PFSK-1 (cell line): ENCODE measurements at regions not wholly inside any gene's neighbourhood (a gene's known extent, or its start where the extent isn't known, plus 50 kb on each side); places are given as distances from the start of the nearest gene placed in this dataset.
A peak's percentile ranks its signal among the peaks of the same experiment; 100 is the strongest.

Experiments used
- FOXP2 ChIP-seq: optimal IDR thresholded peaks from 2 replicates; pipeline ENCODE3; 2011; ENCODE audit warnings: borderline replicate concordance, control low read depth, inconsistent platforms; ENCODE audit not compliant: insufficient read depth; ENCODE audit errors: extremely low read length, extremely low read depth
- POLR2AphosphoS5 ChIP-seq: IDR thresholded peaks from 2 replicates; pipeline ENCODE4 v1.6.1; 2012; ENCODE audit warnings: low read depth, mild to moderate bottlenecking, control low read depth, low read length, moderate library complexity
- SIN3A ChIP-seq: IDR thresholded peaks from 2 replicates; pipeline ENCODE4 v1.6.1; 2012; ENCODE audit warnings: mild to moderate bottlenecking, low read length, moderate library complexity, borderline replicate concordance; ENCODE audit not compliant: insufficient read depth
- TAF1 ChIP-seq: IDR thresholded peaks from 2 replicates; pipeline ENCODE4 v1.6.1; 2012; ENCODE audit warnings: low read length, control low read depth, borderline replicate concordance; ENCODE audit not compliant: insufficient read depth
- TF ChIP-seq, protein P1 (sequence below), 2 experiments: IDR thresholded peaks; 2 replicates each; pipeline versions ENCODE4 v1.6.1 to v1.8.0; 2011 to 2012; ENCODE audit warnings: low read depth in 2 of 2, low read length in 2 of 2, control low read depth in 1 of 2, inconsistent platforms in 1 of 2, mild to moderate bottlenecking in 1 of 2, moderate library complexity in 1 of 2; ENCODE audit not compliant: insufficient read depth in 1 of 2

DNA sequence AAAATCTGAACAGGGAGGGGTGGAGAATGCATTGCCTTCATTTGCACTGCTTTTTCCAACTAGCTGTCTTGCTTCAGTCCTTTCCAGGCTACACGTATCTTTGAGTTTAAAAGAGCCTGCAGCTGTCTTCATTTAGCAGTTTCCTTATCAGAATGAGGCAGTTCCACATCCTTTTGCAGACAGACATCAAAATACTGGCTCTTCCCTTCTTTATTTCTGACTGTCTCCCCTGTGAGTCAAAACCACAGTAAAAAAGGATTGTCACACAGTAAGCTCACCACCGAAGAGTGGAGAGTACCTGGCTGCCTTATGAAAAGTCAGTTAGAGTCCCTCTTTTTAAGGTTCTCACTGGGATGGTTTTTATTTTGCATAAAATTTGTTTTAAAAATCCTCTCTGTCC lies 205.5 kb upstream of the CD96 start:
- TF ChIP-seq POLR2AphosphoS5 = no peak
- no peak for TF ChIP-seq FOXP2

DNA sequence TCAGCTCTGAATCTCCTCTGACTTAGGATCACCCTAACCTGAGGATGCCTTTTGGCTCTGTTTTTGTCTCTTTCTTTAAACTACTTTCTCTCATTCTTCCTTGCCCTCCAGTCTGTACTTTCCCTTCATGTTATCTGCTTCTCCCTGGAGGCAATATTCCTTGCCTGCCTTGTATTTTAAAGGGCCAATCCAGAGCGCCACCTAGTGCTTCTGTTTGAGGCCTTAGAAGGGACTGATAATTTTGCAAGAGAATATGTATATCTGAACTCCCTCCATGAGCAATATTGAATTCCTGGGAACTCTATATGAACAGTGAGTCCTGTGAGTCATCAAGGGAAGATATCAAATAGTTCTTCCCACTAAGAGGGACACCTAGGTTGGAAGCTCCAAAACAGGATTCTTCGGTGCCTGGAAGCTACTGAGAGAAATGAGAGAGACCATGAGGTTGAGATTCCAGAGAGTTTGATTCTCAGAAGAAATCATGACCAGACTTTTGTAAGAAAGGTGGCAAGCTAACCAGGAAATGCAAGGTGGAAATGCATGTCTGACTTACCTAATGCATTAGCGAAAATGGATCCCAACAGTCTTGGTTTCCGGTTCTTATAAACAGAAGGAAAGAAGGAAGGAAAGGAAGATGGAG lies 203.8 kb upstream of the CD96 start:
- TF ChIP-seq FOXP2 (no peak), SIN3A (no peak), TAF1 (no peak), POLR2AphosphoS5 (no peak)
- TF ChIP-seq, protein P1, sequence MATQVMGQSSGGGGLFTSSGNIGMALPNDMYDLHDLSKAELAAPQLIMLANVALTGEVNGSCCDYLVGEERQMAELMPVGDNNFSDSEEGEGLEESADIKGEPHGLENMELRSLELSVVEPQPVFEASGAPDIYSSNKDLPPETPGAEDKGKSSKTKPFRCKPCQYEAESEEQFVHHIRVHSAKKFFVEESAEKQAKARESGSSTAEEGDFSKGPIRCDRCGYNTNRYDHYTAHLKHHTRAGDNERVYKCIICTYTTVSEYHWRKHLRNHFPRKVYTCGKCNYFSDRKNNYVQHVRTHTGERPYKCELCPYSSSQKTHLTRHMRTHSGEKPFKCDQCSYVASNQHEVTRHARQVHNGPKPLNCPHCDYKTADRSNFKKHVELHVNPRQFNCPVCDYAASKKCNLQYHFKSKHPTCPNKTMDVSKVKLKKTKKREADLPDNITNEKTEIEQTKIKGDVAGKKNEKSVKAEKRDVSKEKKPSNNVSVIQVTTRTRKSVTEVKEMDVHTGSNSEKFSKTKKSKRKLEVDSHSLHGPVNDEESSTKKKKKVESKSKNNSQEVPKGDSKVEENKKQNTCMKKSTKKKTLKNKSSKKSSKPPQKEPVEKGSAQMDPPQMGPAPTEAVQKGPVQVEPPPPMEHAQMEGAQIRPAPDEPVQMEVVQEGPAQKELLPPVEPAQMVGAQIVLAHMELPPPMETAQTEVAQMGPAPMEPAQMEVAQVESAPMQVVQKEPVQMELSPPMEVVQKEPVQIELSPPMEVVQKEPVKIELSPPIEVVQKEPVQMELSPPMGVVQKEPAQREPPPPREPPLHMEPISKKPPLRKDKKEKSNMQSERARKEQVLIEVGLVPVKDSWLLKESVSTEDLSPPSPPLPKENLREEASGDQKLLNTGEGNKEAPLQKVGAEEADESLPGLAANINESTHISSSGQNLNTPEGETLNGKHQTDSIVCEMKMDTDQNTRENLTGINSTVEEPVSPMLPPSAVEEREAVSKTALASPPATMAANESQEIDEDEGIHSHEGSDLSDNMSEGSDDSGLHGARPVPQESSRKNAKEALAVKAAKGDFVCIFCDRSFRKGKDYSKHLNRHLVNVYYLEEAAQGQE (IDR thresholded peaks at IDR 0.05; ENCODE audit: insufficient read depth in 1 of 2, low read depth in 2 of 2, low read length in 2 of 2) = no peak

DNA sequence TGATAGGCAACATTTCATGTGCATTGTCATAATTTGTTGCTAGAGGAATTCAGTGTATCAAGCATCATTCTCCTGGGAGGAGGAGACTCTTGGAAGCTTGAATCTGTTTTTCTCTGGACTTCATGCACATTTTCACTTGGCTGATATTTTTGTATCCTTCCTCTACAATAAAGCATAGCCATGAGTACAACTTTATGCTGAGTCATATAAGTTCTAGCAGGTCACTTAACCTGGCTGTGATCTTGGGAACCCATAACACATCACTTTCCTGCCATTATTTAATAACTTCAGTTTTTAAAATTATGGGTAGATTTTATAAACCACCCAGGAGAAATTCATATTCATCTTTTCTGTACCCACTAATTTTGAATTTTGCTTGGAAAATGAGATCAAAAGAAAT lies 203.0 kb upstream of the CD96 start:
- TF ChIP-seq, protein P1 (IDR thresholded peaks at IDR 0.05; ENCODE audit: insufficient read depth in 1 of 2, low read depth in 2 of 2, low read length in 2 of 2) = no peak
- TF ChIP-seq POLR2AphosphoS5 = no peak
- TF ChIP-seq TAF1 = no peak
- TF ChIP-seq SIN3A = no peak
- TF ChIP-seq FOXP2 = no peak

DNA sequence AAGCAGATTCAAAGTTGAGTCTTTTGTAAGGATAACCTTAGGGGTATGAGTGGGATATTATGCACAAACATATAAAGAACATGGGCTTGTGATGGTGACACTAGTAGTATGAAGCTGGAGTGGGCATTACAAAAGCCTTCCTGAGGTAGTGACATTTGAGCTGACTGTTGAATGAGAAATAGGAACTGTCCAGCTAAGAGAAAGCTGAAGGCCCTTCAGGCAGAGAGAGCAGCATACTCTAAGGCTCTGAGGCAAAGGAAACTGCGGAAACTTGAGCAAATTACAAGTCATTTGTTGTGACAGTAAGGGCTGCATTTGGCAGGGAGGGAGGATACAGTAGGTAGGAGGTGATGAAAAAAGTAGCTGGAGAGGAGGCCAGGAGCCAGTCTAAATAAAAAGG lies 190.7 kb upstream of the CD96 start:
- TF ChIP-seq, protein P1 (IDR thresholded peaks at IDR 0.05; ENCODE audit: insufficient read depth in 1 of 2, low read depth in 2 of 2, low read length in 2 of 2) = peak; percentile 84 to 94
- no peak for TF ChIP-seq FOXP2

DNA sequence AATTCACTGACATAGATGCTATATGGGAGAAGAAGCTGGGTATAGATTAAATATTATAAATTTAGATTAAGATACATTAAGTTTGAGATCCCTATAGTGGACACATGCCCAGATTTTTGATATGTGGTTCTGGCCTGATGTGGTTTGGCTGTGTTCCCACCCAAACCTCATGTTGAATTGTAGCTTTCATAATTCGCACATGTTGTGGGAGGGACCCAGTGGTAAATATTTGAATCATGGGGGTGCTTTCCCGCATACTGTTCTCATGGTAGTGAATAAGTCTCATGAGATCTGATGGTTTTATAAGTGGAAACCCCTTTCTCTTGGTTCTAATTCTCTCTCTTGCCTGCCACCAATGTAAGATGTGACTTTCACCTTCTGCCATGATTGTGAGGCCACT lies 189.4 kb upstream of the CD96 start:
- TF ChIP-seq, protein P1 (IDR thresholded peaks at IDR 0.05; ENCODE audit: insufficient read depth in 1 of 2, low read depth in 2 of 2, low read length in 2 of 2) = no peak
